ENCODE measurements at regions not wholly inside any gene's neighbourhood (a gene's known extent, or its start where the extent isn't known, plus 50 kb on each side); places are given as distances from the start of the nearest gene placed in this dataset.

GRCh38 chr7:46068159-46068558 lies 147.1 kb upstream of the IGFBP3 start (continued):
- TF ChIP-seq AFF4 (CRISPR knock-in tag; IDR thresholded peaks at IDR 0.05; ENCODE audit: borderline replicate concordance) (no peak), PRRX2 (CRISPR knock-in tag; IDR thresholded peaks at IDR 0.05) (no peak), MAX (CRISPR knock-in tag; IDR thresholded peaks at IDR 0.05) (no peak), GTF2I (CRISPR knock-in tag; conservative IDR thresholded peaks at IDR 0.05) (no peak), PRDM15 (CRISPR knock-in tag; IDR thresholded peaks at IDR 0.05) (no peak), AR (CRISPR knock-in tag; IDR thresholded peaks at IDR 0.05) (no peak), ZNF512 (CRISPR knock-in tag; IDR thresholded peaks at IDR 0.05; ENCODE audit: borderline replicate concordance) (no peak), ZNF263 (CRISPR knock-in tag; IDR thresholded peaks at IDR 0.05; ENCODE audit: low read depth) (no peak), CTCF (IDR thresholded peaks at IDR 0.05) (no peak)

- no peak for DNase-seq (ENCODE audit: low spot score)
- 0 out of 2 replicates have a peak, but pooled peaks cover 3% of the 10 kb centered on the region for H3K9me3 Mint-ChIP-seq
- ChIA-PET POLR2A (no interaction called here), CTCF (no interaction called here)
- no peaks in the 10 kb centered on the region for H3K27me3 Mint-ChIP-seq (ENCODE audit: low read depth)
- H3K36me3 Mint-ChIP-seq, result no peaks in the 10 kb centered on the region
- no peak overlapping the region for H3K4me3 Mint-ChIP-seq
- H3K27ac Mint-ChIP-seq, result no peak overlapping the region
- H3K4me1 Mint-ChIP-seq, result no peaks in the 10 kb centered on the region
- ATAC-seq, result no peak
- TF ChIP-seq AR (CRISPR knock-in tag; IDR thresholded peaks at IDR 0.05) (no peak), SOX15 (CRISPR knock-in tag; IDR thresholded peaks at IDR 0.05) (no peak), EMX1 (CRISPR knock-in tag; IDR thresholded peaks at IDR 0.05) (no peak), MAX (CRISPR knock-in tag; IDR thresholded peaks at IDR 0.05) (no peak), ZNF423 (CRISPR knock-in tag; IDR thresholded peaks at IDR 0.05) (no peak), FOXK1 (CRISPR knock-in tag; IDR thresholded peaks at IDR 0.05) (no peak), JUN (CRISPR knock-in tag; IDR thresholded peaks at IDR 0.05) (no peak)
Observed at GRCh38 chr7:46059308-46060020, 138.4 kb upstream of the IGFBP3 start.
